ENCODE measurements at regions not wholly inside any gene's neighbourhood (a gene's known extent, or its start where the extent isn't known, plus 50 kb on each side); places are given as distances from the start of the nearest gene placed in this dataset.

DNA sequence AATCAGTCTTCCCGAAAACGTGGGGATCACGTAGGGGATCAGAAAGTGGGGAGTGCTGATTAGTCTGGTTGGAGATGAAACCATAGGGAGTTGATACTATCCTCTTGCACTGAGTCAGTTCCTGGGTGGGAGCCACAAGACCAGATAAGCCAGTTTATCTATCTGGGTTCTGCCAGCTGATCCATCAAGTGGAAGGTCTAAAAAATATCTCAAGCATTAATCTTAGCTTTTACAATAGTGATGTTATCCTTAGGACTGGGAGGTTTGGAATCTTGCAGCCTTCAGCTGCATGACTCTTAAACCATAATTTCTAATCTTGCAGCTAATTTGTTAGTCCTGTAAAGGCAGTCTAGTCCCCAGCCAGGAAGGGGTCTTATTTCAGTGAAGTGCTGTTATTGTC lies 2474.2 kb downstream of the PCDH9 start:
- Histone ChIP-seq H2AFZ (no peak overlapping the region), H3K27me3 (ENCODE audit: control insufficient read depth, insufficient read depth, low read length) (no peaks in the 10 kb centered on the region), H3K4me3 (ENCODE audit: low read depth, low read length) (no peak overlapping the region), H3K4me2 (ENCODE audit: low read length) (no peak overlapping the region), H3K9ac (no peak overlapping the region), H3K79me2 (no peaks in the 10 kb centered on the region), H3K36me3 (ENCODE audit: control insufficient read depth, insufficient read depth, low read length) (no peaks in the 10 kb centered on the region), H3K27ac (no peak overlapping the region), H3K9me3 (ENCODE audit: control insufficient read depth, low read length) (no peaks in the 10 kb centered on the region), H3K4me1 (no peaks in the 10 kb centered on the region)
- no peak for TF ChIP-seq CTCF (IDR thresholded peaks at IDR 0.05)

- no peak overlapping the region for H3K4me2 ChIP-seq (ENCODE audit: low read length)
- H3K27me3 ChIP-seq (ENCODE audit: control insufficient read depth, insufficient read depth, low read length) = no peaks in the 10 kb centered on the region
- TF ChIP-seq CTCF (IDR thresholded peaks at IDR 0.05) = no peak
- H3K4me1 ChIP-seq = no peaks in the 10 kb centered on the region
- H2AFZ ChIP-seq = no peak overlapping the region
- H3K4me3 ChIP-seq (ENCODE audit: low read depth, low read length) = no peak overlapping the region
- H3K79me2 ChIP-seq = no peaks in the 10 kb centered on the region
- no peaks in the 10 kb centered on the region for H3K36me3 ChIP-seq (ENCODE audit: control insufficient read depth, insufficient read depth, low read length)
- H3K27ac ChIP-seq = no peak overlapping the region
- H3K9me3 ChIP-seq (ENCODE audit: control insufficient read depth, low read length) = no peaks in the 10 kb centered on the region
- no peak overlapping the region for H3K9ac ChIP-seq
Measured at GRCh38 chr13:64753233-64754000, 2476.7 kb downstream of the PCDH9 start.

GRCh38 chr13:64749301-64749700 lies 2480.8 kb downstream of the PCDH9 start:
- H3K4me2 ChIP-seq (ENCODE audit: low read length) = no peak overlapping the region
- H3K4me3 ChIP-seq (ENCODE audit: low read depth, low read length) = no peak overlapping the region
- H3K79me2 ChIP-seq = no peaks in the 10 kb centered on the region
- H3K4me1 ChIP-seq = no peaks in the 10 kb centered on the region
- no peak overlapping the region for H2AFZ ChIP-seq
- TF ChIP-seq CTCF (IDR thresholded peaks at IDR 0.05) = no peak
- H3K9me3 ChIP-seq (ENCODE audit: control insufficient read depth, low read length) = no peaks in the 10 kb centered on the region
- no peaks in the 10 kb centered on the region for H3K36me3 ChIP-seq (ENCODE audit: control insufficient read depth, insufficient read depth, low read length)
- H3K27ac ChIP-seq = no peak overlapping the region
- no peaks in the 10 kb centered on the region for H3K27me3 ChIP-seq (ENCODE audit: control insufficient read depth, insufficient read depth, low read length)
- no peak overlapping the region for H3K9ac ChIP-seq

DNA sequence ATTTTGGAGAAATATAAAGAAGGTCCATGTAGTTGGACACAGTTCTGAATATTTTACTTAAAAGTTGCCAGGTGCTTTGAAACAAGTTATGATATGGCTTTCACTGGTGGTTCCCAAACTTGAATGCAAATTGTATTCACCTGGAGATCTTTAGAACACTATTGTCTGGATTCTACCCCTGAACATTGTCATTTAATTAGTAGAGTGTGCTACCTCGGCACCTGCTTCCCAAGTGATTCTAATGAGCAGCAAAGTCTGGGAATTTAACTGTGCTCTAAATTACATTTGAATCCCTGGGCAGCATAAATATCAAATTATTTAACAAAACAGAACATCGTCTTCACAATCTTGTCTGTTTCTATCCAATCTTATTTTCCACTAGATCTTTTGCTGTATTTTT lies 2483.3 kb downstream of the PCDH9 start:
- Histone ChIP-seq H3K4me1 (no peaks in the 10 kb centered on the region), H3K36me3 (ENCODE audit: control insufficient read depth, insufficient read depth, low read length) (no peaks in the 10 kb centered on the region), H3K4me2 (ENCODE audit: low read length) (no peak overlapping the region), H3K27ac (no peak overlapping the region), H3K79me2 (no peaks in the 10 kb centered on the region), H3K27me3 (ENCODE audit: control insufficient read depth, insufficient read depth, low read length) (no peaks in the 10 kb centered on the region), H3K4me3 (ENCODE audit: low read depth, low read length) (no peak overlapping the region), H3K9ac (no peak overlapping the region), H2AFZ (no peak overlapping the region), H3K9me3 (ENCODE audit: control insufficient read depth, low read length) (no peaks in the 10 kb centered on the region)
- TF ChIP-seq CTCF (IDR thresholded peaks at IDR 0.05) = no peak

- Histone ChIP-seq H3K4me1 (no peaks in the 10 kb centered on the region), H3K9ac (no peak overlapping the region), H2AFZ (no peak overlapping the region), H3K9me3 (ENCODE audit: control insufficient read depth, low read length) (no peaks in the 10 kb centered on the region), H3K4me3 (ENCODE audit: low read depth, low read length) (no peak overlapping the region), H3K79me2 (no peaks in the 10 kb centered on the region), H3K36me3 (ENCODE audit: control insufficient read depth, insufficient read depth, low read length) (no peaks in the 10 kb centered on the region), H3K4me2 (ENCODE audit: low read length) (no peak overlapping the region), H3K27ac (no peak overlapping the region), H3K27me3 (ENCODE audit: control insufficient read depth, insufficient read depth, low read length) (no peaks in the 10 kb centered on the region)
- TF ChIP-seq CTCF (IDR thresholded peaks at IDR 0.05) = no peak
Measured at GRCh38 chr13:64740493-64740892, 2489.6 kb downstream of the PCDH9 start.

All from parathyroid adenoma (tissue), 2 donors.